ENCODE measurements at regions not wholly inside any gene's neighbourhood (a gene's known extent, or its start where the extent isn't known, plus 50 kb on each side); places are given as distances from the start of the nearest gene placed in this dataset.

DNA sequence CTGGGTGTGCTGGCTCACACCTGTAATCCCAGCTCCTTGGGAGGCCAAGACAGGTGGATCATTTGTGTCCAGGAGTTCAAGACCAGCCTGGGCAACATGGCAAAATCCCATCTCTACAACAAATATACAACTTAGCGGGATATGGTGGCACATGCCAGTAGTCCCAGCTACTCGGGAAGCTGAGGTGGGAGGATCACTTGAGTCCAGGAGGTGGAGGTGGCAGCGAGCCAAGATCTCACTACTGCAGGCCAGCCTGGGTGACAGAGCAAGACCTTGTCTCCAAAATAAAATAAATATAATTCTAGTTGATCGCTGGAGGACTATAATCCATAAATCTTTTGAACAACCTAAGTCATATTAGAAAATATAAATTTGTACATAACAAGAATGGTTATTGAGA is 1061.5 kb upstream of the PCDH9 start:
- H2AFZ ChIP-seq (ENCODE audit: low read length), result no peak overlapping the region
- POLR2A ChIA-PET (ENCODE audit: partially characterized antibody), result no interaction called here

More for the DNA sequence above, 1061.5 kb upstream of the PCDH9 start:
- no peak overlapping the region for H3K9ac ChIP-seq (replicated peaks in 1 of 4; ENCODE audit: extremely low read depth in 1 of 4, low read depth in 3 of 4, low read length in 3 of 4)
- no peaks in the 10 kb centered on the region for H3K9me3 ChIP-seq (ENCODE audit: insufficient read depth in 2 of 2, low read depth in 1 of 2, low read length in 1 of 2)
- H2BK5ac ChIP-seq (ENCODE audit: low read depth, low read length), result no peak overlapping the region
- no peak overlapping the region for H3K18ac ChIP-seq (ENCODE audit: extremely low read depth, low read length)
- H4K20me1 ChIP-seq (replicated peaks in 1 of 2; ENCODE audit: control insufficient read depth in 1 of 2, insufficient read depth in 2 of 2, low read length in 2 of 2), result no peaks in the 10 kb centered on the region
- no peak overlapping the region for H2BK120ac ChIP-seq (replicated peaks; ENCODE audit: low read depth, low read length)
- H2BK20ac ChIP-seq (ENCODE audit: low read length), result no peak overlapping the region
- no peaks in the 10 kb centered on the region for H3K79me1 ChIP-seq (ENCODE audit: low read depth, low read length)
- H3K79me2 ChIP-seq (ENCODE audit: control insufficient read depth in 1 of 2, insufficient read depth in 2 of 2, low read length in 2 of 2), result no peaks in the 10 kb centered on the region
- no peaks in the 10 kb centered on the region for H3K27me3 ChIP-seq (replicated peaks in 1 of 4; ENCODE audit: control insufficient read depth in 3 of 4, extremely low read depth in 1 of 4, insufficient read depth in 3 of 4, low read length in 3 of 4)
- no peak for FAIRE-seq
- H3K56ac ChIP-seq (replicated peaks; ENCODE audit: insufficient read length, low read depth, low read length), result no peak overlapping the region
- H4K5ac ChIP-seq (ENCODE audit: insufficient read length, low read depth, low read length), result no peak overlapping the region
- no peak overlapping the region for H4K8ac ChIP-seq (ENCODE audit: extremely low read depth, insufficient read depth, low read length)
- H2AK5ac ChIP-seq (ENCODE audit: low read depth, low read length), result no peak overlapping the region
- no peak overlapping the region for H2BK15ac ChIP-seq (ENCODE audit: low read length)
- H3K14ac ChIP-seq (ENCODE audit: insufficient read length), result no peak overlapping the region
- DNase-seq (ENCODE audit: low read depth in 1 of 2, low spot score in 2 of 2), result no peak
- no peak overlapping the region for H2BK12ac ChIP-seq (ENCODE audit: low read depth, low read length)
- H3K23ac ChIP-seq (ENCODE audit: insufficient read length), result no peak overlapping the region
- H4K91ac ChIP-seq (replicated peaks; ENCODE audit: insufficient read length, low read length), result no peak overlapping the region
- no peaks in the 10 kb centered on the region for H3K36me3 ChIP-seq (ENCODE audit: control insufficient read depth in 2 of 4, insufficient read depth in 4 of 4, low read length in 3 of 4)
- CTCF ChIA-PET (ENCODE audit: partially characterized antibody), result interaction anchor here (1.3 kb wide), 1 partner anchor 10 kb away, joined by 3 read pairs; no protein-coding TSS in a partner anchor
- TF ChIP-seq SP2 (IDR thresholded peaks at IDR 0.05; ENCODE audit: low read length) (no peak), RFX5 (IDR thresholded peaks at IDR 0.05; ENCODE audit: borderline replicate concordance, low read depth, low read length) (no peak), NRF1 (IDR thresholded peaks at IDR 0.05; ENCODE audit: low read depth, low read length) (no peak), NANOG (IDR thresholded peaks at IDR 0.05; ENCODE audit: insufficient read depth, low read depth, low read length, poor library complexity, severe bottlenecking) (no peak), FOSL1 (IDR thresholded peaks at IDR 0.05; ENCODE audit: insufficient read depth, low read depth, low read length) (no peak), HDAC2 (IDR thresholded peaks at IDR 0.05; ENCODE audit: borderline replicate concordance in 1 of 2, low read depth in 2 of 2, low read length in 2 of 2) (no peak), SP4 (IDR thresholded peaks at IDR 0.05; ENCODE audit: low read length) (no peak), RBBP5 (IDR thresholded peaks at IDR 0.05; ENCODE audit: borderline replicate concordance, low read depth, low read length) (no peak), EGR1 (IDR thresholded peaks at IDR 0.05; ENCODE audit: borderline replicate concordance, low read depth, low read length) (no peak)
- no peaks in the 10 kb centered on the region for H3K23me2 ChIP-seq (ENCODE audit: low read depth, low read length)
- WGBS, 2 experiments (ENCODE audit: extremely low coverage in 1 of 2, insufficient coverage in 1 of 2, insufficient read length in 1 of 2, insufficient replicate concordance in 2 of 2, low coverage in 1 of 2, low lambda C conversion rate in 2 of 2, missing lambda C conversion rate in 1 of 2), result 98% methylated on average over 4 of the region's 4 CpGs; no CpG with 5 or more reads in 1 of the 2 experiments
- H3K4me2 ChIP-seq (ENCODE audit: insufficient read depth in 1 of 2, low read depth in 2 of 2, low read length in 2 of 2), result no peak overlapping the region
- no peak overlapping the region for H3K4me3 ChIP-seq (ENCODE audit: extremely low read depth in 1 of 4, insufficient read depth in 2 of 4, low read depth in 3 of 4, low read length in 4 of 4)
- no peaks in the 10 kb centered on the region for H3K4me1 ChIP-seq (replicated peaks in 1 of 4; ENCODE audit: control insufficient read depth in 3 of 4, insufficient read depth in 4 of 4, low read length in 3 of 4)
- H3K27ac ChIP-seq (ENCODE audit: low read depth, low read length), result no peak overlapping the region
- no peak overlapping the region for H3K4ac ChIP-seq (replicated peaks; ENCODE audit: insufficient read length, low read depth, low read length)

All from H1 (cell line).